OCI-LY7 (cell line): ENCODE measurements at regions not wholly inside any gene's neighbourhood (a gene's known extent, or its start where the extent isn't known, plus 50 kb on each side); places are given as distances from the start of the nearest gene placed in this dataset.

Source experiments
- BruUV-seq: library from RNA; stranded (reverse); fragments of 400-500 nt; replicated peaks from 2 replicates; lab custom pipeline; 2021; lab: Mats Ljungman, UMichigan
- CTCF ChIA-PET: fragments of 300-600 bp; sonication (Branson Sonifier 250); formaldehyde crosslinking; loops from one replicate; lab custom pipeline; 2022; ENCODE audit warnings: antibody characterized with exemption; ENCODE audit not compliant: unreplicated experiment; lab: Charles Lee
- POLR2A ChIA-PET: fragments of 300-600 bp; sonication (Branson Sonifier 250); formaldehyde crosslinking; loops from one replicate; lab custom pipeline; 2022; ENCODE audit warnings: antibody characterized with exemption; lab: Charles Lee
- DNase-seq: peaks from one replicate; pipeline ENCODE4 v3.0.0-alpha.2; 2015; ENCODE audit warnings: low spot score
- H2AFZ ChIP-seq: fragments of 200-600 bp; sonication (generic), shearing (Covaris generic); 2 replicates; pipeline ENCODE4 v1.6.1; 2014; ENCODE audit warnings: mild to moderate bottlenecking, antibody characterized with exemption, low read length, moderate library complexity
- H3K27ac ChIP-seq: fragments of 200-600 bp; sonication (generic); 2 replicates; pipeline ENCODE4 v1.5.1; 2014; ENCODE audit warnings: mixed run types, low read depth, mild to moderate bottlenecking, moderate library complexity, low read length, inconsistent platforms; ENCODE audit not compliant: poor library complexity, severe bottlenecking
- H3K36me3 ChIP-seq: fragments of 200-600 bp; sonication (generic); 2 replicates; pipeline ENCODE4 v1.6.1; 2014; ENCODE audit warnings: mild to moderate bottlenecking, antibody characterized with exemption, low read length, moderate library complexity, mixed read lengths; ENCODE audit not compliant: insufficient read depth
- H3K4me1 ChIP-seq: fragments of 200-600 bp; sonication (generic); 2 replicates; pipeline ENCODE4 v1.5.1; 2014; ENCODE audit warnings: mild to moderate bottlenecking, low read length; ENCODE audit not compliant: insufficient read depth, poor library complexity, severe bottlenecking
- H3K4me2 ChIP-seq: fragments of 200-600 bp; sonication (generic); 2 replicates; pipeline ENCODE4 v1.6.1; 2014; ENCODE audit warnings: mild to moderate bottlenecking, low read length
- H3K4me3 ChIP-seq: fragments of 200-600 bp; sonication (generic); 2 replicates; pipeline ENCODE4 v1.5.1; 2014; ENCODE audit warnings: mild to moderate bottlenecking, low read depth, low read length; ENCODE audit not compliant: poor library complexity, severe bottlenecking
- H3K79me2 ChIP-seq: fragments of 200-600 bp; sonication (generic); 2 replicates; pipeline ENCODE4 v1.6.1; 2016; ENCODE audit warnings: low read depth, mild to moderate bottlenecking, low read length, moderate library complexity, mixed read lengths; ENCODE audit not compliant: insufficient read depth
- H3K9me2 ChIP-seq: fragments of 200-600 bp; sonication (generic); 2 replicates; pipeline ENCODE4 v1.6.1; 2016; ENCODE audit warnings: mild to moderate bottlenecking, low read length, mixed read lengths; ENCODE audit not compliant: insufficient read depth
- H3K9me3 ChIP-seq: fragments of 200-600 bp; sonication (generic); 2 replicates; pipeline ENCODE4 v1.6.1; 2014; ENCODE audit warnings: mild to moderate bottlenecking, mixed run types, low read length, mixed read lengths
- H4K20me1 ChIP-seq: fragments of 200-600 bp; sonication (generic); 2 replicates; pipeline ENCODE4 v1.6.1; 2014; ENCODE audit warnings: mild to moderate bottlenecking, antibody characterized with exemption, low read length, moderate library complexity, mixed read lengths; ENCODE audit not compliant: insufficient read depth
- CTCF ChIP-seq: fragments of 200-600 bp; sonication (generic); conservative IDR thresholded peaks from 2 replicates; pipeline ENCODE4 v1.5.1; 2014; ENCODE audit warnings: mild to moderate bottlenecking, antibody characterized with exemption, low read length, moderate library complexity, mixed read lengths
- EZH2phosphoT487 ChIP-seq: fragments of 200-600 bp; sonication (generic); IDR thresholded peaks from 2 replicates; pipeline ENCODE4 v1.6.1; 2018; ENCODE audit warnings: low read depth, borderline replicate concordance, mild to moderate bottlenecking, mixed run types, antibody characterized with exemption, low read length, moderate library complexity, mixed read lengths
- intact Hi-C: fragments of 100-400 bp; cut with micrococcal nuclease; formaldehyde crosslinking; loops from one replicate; pipeline ENCODE4 v1.10.0; 2022; ENCODE audit not compliant: unreplicated experiment

DNA sequence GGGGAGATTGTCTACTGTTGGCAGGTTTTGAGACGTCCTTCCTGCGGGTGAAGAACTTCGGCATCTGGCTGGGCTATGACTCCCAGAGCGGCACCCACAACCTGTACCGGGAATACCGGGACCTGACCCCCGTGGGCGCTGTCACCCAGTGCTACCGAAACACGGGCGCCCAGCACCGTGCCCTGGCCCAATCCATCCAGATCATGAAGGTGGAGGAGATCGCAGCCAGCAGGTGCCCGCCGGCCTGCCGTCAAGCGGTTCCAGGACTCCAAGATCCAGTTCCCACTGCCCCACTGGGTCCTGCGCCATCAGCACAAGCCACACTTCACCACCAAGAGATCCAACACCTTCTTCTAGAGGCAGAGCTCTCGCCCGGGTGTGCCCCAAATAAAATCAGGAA is 194.9 kb upstream of the EPHA6 start:
- H3K4me2 ChIP-seq = no peak overlapping the region
- no peak overlapping the region for H2AFZ ChIP-seq
- H3K9me3 ChIP-seq = no peaks in the 10 kb centered on the region
- H3K27ac ChIP-seq = no peak overlapping the region
- no peaks in the 10 kb centered on the region for H3K36me3 ChIP-seq
- no peaks in the 10 kb centered on the region for H3K79me2 ChIP-seq
- H3K9me2 ChIP-seq = no peaks in the 10 kb centered on the region
- BruUV-seq = no TSS peak
- H4K20me1 ChIP-seq = no peaks in the 10 kb centered on the region
- no peak for TF ChIP-seq EZH2phosphoT487
- TF ChIP-seq CTCF = no peak
- ChIA-PET POLR2A (no interaction called here), CTCF (no interaction called here)
- DNase-seq = no peak
- intact Hi-C loops = no loop called here
- no peaks in the 10 kb centered on the region for H3K4me1 ChIP-seq
- no peak overlapping the region for H3K4me3 ChIP-seq

GRCh38 chr3:96622878-96623277 is 191.5 kb upstream of the EPHA6 start:
- no peaks in the 10 kb centered on the region for H3K9me2 ChIP-seq
- H3K9me3 ChIP-seq = no peaks in the 10 kb centered on the region
- no peaks in the 10 kb centered on the region for H3K79me2 ChIP-seq
- H3K4me1 ChIP-seq = no peaks in the 10 kb centered on the region
- POLR2A ChIA-PET = no interaction called here
- DNase-seq = no peak
- TF ChIP-seq CTCF (no peak), EZH2phosphoT487 (no peak)
- CTCF ChIA-PET = no interaction called here
- H3K36me3 ChIP-seq = no peaks in the 10 kb centered on the region
- H3K4me3 ChIP-seq = no peak overlapping the region
- no peak overlapping the region for H2AFZ ChIP-seq
- H4K20me1 ChIP-seq = no peaks in the 10 kb centered on the region
- H3K27ac ChIP-seq = no peak overlapping the region
- intact Hi-C loops = no loop called here
- BruUV-seq = no TSS peak
- H3K4me2 ChIP-seq = no peak overlapping the region

DNA sequence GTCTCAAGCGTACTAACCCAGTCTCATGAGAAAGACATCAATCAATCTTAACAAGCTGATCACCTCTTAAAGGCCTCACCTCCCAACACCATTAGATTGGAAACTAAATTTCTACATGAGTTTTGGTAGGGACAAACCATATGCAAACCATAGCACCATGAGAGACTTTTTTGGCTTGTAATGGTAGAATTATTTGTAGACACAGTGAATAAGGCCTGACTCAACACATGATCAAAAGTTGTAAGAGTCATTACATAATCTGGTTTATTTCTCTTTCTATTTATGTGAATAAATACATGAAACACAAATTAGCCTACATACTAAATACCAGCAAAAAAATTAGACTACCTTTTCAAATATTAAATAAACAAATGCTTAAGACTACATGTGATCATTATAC is 183.3 kb upstream of the EPHA6 start:
- no peak overlapping the region for H3K4me3 ChIP-seq
- H3K9me2 ChIP-seq = no peaks in the 10 kb centered on the region
- H3K36me3 ChIP-seq = no peaks in the 10 kb centered on the region
- no peak overlapping the region for H3K27ac ChIP-seq
- DNase-seq = no peak
- no peak overlapping the region for H2AFZ ChIP-seq
- no peaks in the 10 kb centered on the region for H3K9me3 ChIP-seq
- ChIA-PET POLR2A (no interaction called here), CTCF (no interaction called here)
- H3K4me2 ChIP-seq = no peak overlapping the region
- no peak for TF ChIP-seq EZH2phosphoT487
- no peaks in the 10 kb centered on the region for H3K79me2 ChIP-seq
- H4K20me1 ChIP-seq = no peaks in the 10 kb centered on the region
- intact Hi-C loops = no loop called here
- no TSS peak for BruUV-seq
- H3K4me1 ChIP-seq = no peaks in the 10 kb centered on the region
